GM12878 (cell line): ENCODE measurements at regions not wholly inside any gene's neighbourhood (a gene's known extent, or its start where the extent isn't known, plus 50 kb on each side); places are given as distances from the start of the nearest gene placed in this dataset.

Experiments
- BHLHE40 ChIP-seq, 2 experiments: fragments of 450-650 bp in 1 of 2; IDR thresholded peaks; 2 replicates each; pipeline ENCODE4 v1.6.1; 2011 to 2017; ENCODE audit warnings: low read depth in 2 of 2, borderline replicate concordance in 1 of 2, improper control_type of control experiment in 1 of 2, low read length in 1 of 2, mild to moderate bottlenecking in 1 of 2
- CTCF ChIP-seq, 3 experiments: IDR thresholded peaks in 2 of 3; conservative IDR thresholded peaks in 1 of 3; 2 replicates each; pipeline ENCODE4 v1.5.1; 2011; ENCODE audit warnings: low read depth in 3 of 3, low read length in 3 of 3, mild to moderate bottlenecking in 3 of 3, control low read depth in 2 of 3, moderate library complexity in 2 of 3, inconsistent platforms in 1 of 3, mixed read lengths in 1 of 3; ENCODE audit not compliant: control insufficient read depth in 2 of 3, insufficient read depth in 1 of 3; ENCODE audit errors: extremely low read depth in 1 of 3
- DPF2 ChIP-seq: fragments of 450-650 bp; IDR thresholded peaks from 2 replicates; pipeline ENCODE4 v1.6.1; 2017; ENCODE audit warnings: mild to moderate bottlenecking
- GABPA ChIP-seq: IDR thresholded peaks from 2 replicates; pipeline ENCODE4 v1.6.1; 2014; ENCODE audit warnings: antibody characterized with exemption, low read depth, mild to moderate bottlenecking, inconsistent platforms
- NRF1 ChIP-seq: conservative IDR thresholded peaks from 2 replicates; pipeline ENCODE4 v1.6.1; 2011; ENCODE audit warnings: mild to moderate bottlenecking, low read depth, low read length, improper control_type of control experiment
- POLR2AphosphoS5 ChIP-seq: IDR thresholded peaks from 2 replicates; pipeline ENCODE4 v1.6.1; 2011; ENCODE audit warnings: mild to moderate bottlenecking, low read length, inconsistent platforms
- SUZ12 ChIP-seq: fragments of 200-600 bp; sonication (generic); IDR thresholded peaks from one replicate; pipeline ENCODE4 v1.6.1; 2018; ENCODE audit warnings: antibody characterized with exemption, mild to moderate bottlenecking; ENCODE audit not compliant: unreplicated experiment
- TARDBP ChIP-seq: IDR thresholded peaks from 2 replicates; pipeline ENCODE4 v1.6.1; 2016; ENCODE audit warnings: borderline replicate concordance

- no peak for TF ChIP-seq TARDBP
- no peak for TF ChIP-seq DPF2
- TF ChIP-seq POLR2AphosphoS5, result no peak
- no peak for TF ChIP-seq CTCF (IDR thresholded peaks at IDR 0.05 in 2 of 3, conservative IDR thresholded peaks at IDR 0.05 in 1 of 3; ENCODE audit: control insufficient read depth in 2 of 3, extremely low read depth in 1 of 3, insufficient read depth in 1 of 3, low read depth in 3 of 3, low read length in 3 of 3)
- no peak for TF ChIP-seq GABPA
- no peak for TF ChIP-seq NRF1
- no peak for TF ChIP-seq BHLHE40 (IDR thresholded peaks at IDR 0.05; ENCODE audit: borderline replicate concordance in 1 of 2, low read depth in 2 of 2, low read length in 1 of 2)
- TF ChIP-seq SUZ12, result no peak
These were observed 848.0 kb upstream of the USP15 start for GRCh38 chr12:61412201-61412600.
